Endothelial cell of umbilical vein (primary cell): ENCODE measurements at regions not wholly inside any gene's neighbourhood (a gene's known extent, or its start where the extent isn't known, plus 50 kb on each side); places are given as distances from the start of the nearest gene placed in this dataset.

Source experiments
- BruUV-seq: library from RNA; stranded (reverse); fragments of 400-500 nt; replicated peaks from 2 replicates; lab custom pipeline; 2021; lab: Mats Ljungman, UMichigan
- CTCF ChIA-PET: fragments of 300-600, 350-600 bp; sonication (Branson Sonifier 250); formaldehyde crosslinking; loops from one replicate; lab custom pipeline; 2021; ENCODE audit warnings: antibody characterized with exemption, inconsistent platforms; lab: Charles Lee
- POLR2A ChIA-PET: fragments of 300-600, 350-600 bp; sonication (Branson Sonifier 250); formaldehyde crosslinking; loops from one replicate; lab custom pipeline; 2021; ENCODE audit warnings: antibody characterized with exemption, inconsistent platforms; lab: Charles Lee
- DNase-seq: peaks from one replicate; pipeline ENCODE4 v3.0.0-alpha.2; 2011; ENCODE audit warnings: low read depth, low spot score
- FAIRE-seq: peaks from 2 replicates; lab custom pipeline; 2011; peaks lifted over from hg19 to GRCh38; lab: Jason Lieb, UNC
- H2AFZ ChIP-seq: 2 replicates; pipeline ENCODE4 v1.6.0; 2012; ENCODE audit warnings: low read depth, low read length, control low read depth, inconsistent platforms
- H3K27ac ChIP-seq: 2 replicates; pipeline ENCODE4 v1.5.1; 2011; ENCODE audit warnings: low read depth, mild to moderate bottlenecking, control low read depth, low read length, moderate library complexity; ENCODE audit not compliant: insufficient read depth
- H3K27me3 ChIP-seq, 2 experiments: 2 replicates each; pipeline versions ENCODE4 v1.6.0 to v1.6.1; 2011; ENCODE audit warnings: low read length in 2 of 2, mixed read lengths in 1 of 2; ENCODE audit not compliant: control insufficient read depth in 2 of 2, insufficient read depth in 2 of 2
- H3K36me3 ChIP-seq, 2 experiments: 2 replicates in 1 of 2; 3 replicates in 1 of 2; pipeline ENCODE4 v1.5.1; 2011; ENCODE audit warnings: low read length in 2 of 2, mild to moderate bottlenecking in 1 of 2, moderate library complexity in 1 of 2; ENCODE audit not compliant: control insufficient read depth in 2 of 2, insufficient read depth in 2 of 2; ENCODE audit errors: extremely low read depth in 1 of 2
- H3K4me1 ChIP-seq: 3 replicates; pipeline ENCODE4 v1.5.1; 2011; ENCODE audit warnings: mild to moderate bottlenecking, low read length; ENCODE audit not compliant: control insufficient read depth, insufficient read depth; ENCODE audit errors: extremely low read depth
- H3K4me2 ChIP-seq: 2 replicates; pipeline ENCODE4 v1.6.1; 2011; ENCODE audit warnings: low read length, control low read depth, mixed read lengths; ENCODE audit not compliant: insufficient read depth
- H3K4me3 ChIP-seq, 3 experiments: fragments of 200-600 bp in 1 of 3; sonication (generic), shearing (Covaris generic) in 1 of 3; replicated peaks in 1 of 3; 2 replicates each; pipeline ENCODE4 v1.5.1; 2011 to 2016; ENCODE audit warnings: control low read depth in 3 of 3, low read length in 3 of 3, mild to moderate bottlenecking in 2 of 3, inconsistent platforms in 1 of 3, low read depth in 1 of 3, moderate library complexity in 1 of 3; ENCODE audit not compliant: insufficient read depth in 1 of 3
- H3K79me2 ChIP-seq: 2 replicates; pipeline ENCODE4 v1.6.0; 2012; ENCODE audit warnings: low read length, inconsistent platforms; ENCODE audit not compliant: control insufficient read depth, insufficient read depth
- H3K9ac ChIP-seq: replicated peaks from 2 replicates; pipeline ENCODE3; 2011; ENCODE audit warnings: low read length, control low read depth; ENCODE audit not compliant: insufficient read depth; ENCODE audit errors: extremely low read depth
- H3K9me1 ChIP-seq: replicated peaks from 3 replicates; pipeline ENCODE4 v1.6.0; 2011; ENCODE audit warnings: mild to moderate bottlenecking, low read length; ENCODE audit not compliant: control insufficient read depth, insufficient read depth; ENCODE audit errors: extremely low read depth
- H3K9me3 ChIP-seq: replicated peaks from 2 replicates; pipeline ENCODE4 v1.5.1; 2012; ENCODE audit warnings: low read length, inconsistent platforms; ENCODE audit not compliant: control insufficient read depth, insufficient read depth
- H4K20me1 ChIP-seq: replicated peaks from 2 replicates; pipeline ENCODE3; 2011; ENCODE audit warnings: mild to moderate bottlenecking, low read length; ENCODE audit not compliant: control insufficient read depth, insufficient read depth; ENCODE audit errors: extremely low read depth
- EZH2 ChIP-seq: IDR thresholded peaks from 2 replicates; pipeline ENCODE4 v1.6.1; 2012; ENCODE audit warnings: borderline replicate concordance, low read depth, mild to moderate bottlenecking, moderate library complexity, low read length, inconsistent platforms; ENCODE audit not compliant: severe bottlenecking
- FOS ChIP-seq: IDR thresholded peaks from 2 replicates; pipeline ENCODE4 v1.6.1; 2011; ENCODE audit warnings: mild to moderate bottlenecking, low read length, moderate library complexity, borderline replicate concordance; ENCODE audit not compliant: insufficient read depth
- GATA2 ChIP-seq: IDR thresholded peaks from 2 replicates; pipeline ENCODE4 v1.7.0; 2011; ENCODE audit warnings: low read depth, mild to moderate bottlenecking, moderate library complexity, mixed read lengths, low read length; ENCODE audit not compliant: insufficient read length, insufficient read depth
- JUN ChIP-seq: IDR thresholded peaks from 2 replicates; pipeline ENCODE4 v1.6.1; 2011; ENCODE audit warnings: borderline replicate concordance, low read depth; ENCODE audit not compliant: insufficient read length, insufficient read depth
- MYC ChIP-seq: IDR thresholded peaks from one replicate; pipeline ENCODE4 v1.6.1; 2011; ENCODE audit warnings: mild to moderate bottlenecking, low read depth, low read length
- POLR2A ChIP-seq: IDR thresholded peaks from 2 replicates; pipeline ENCODE4 v1.6.1; 2012; ENCODE audit warnings: low read depth, mild to moderate bottlenecking, control low read depth, low read length
- POLR2AphosphoS5 ChIP-seq: IDR thresholded peaks from 2 replicates; pipeline ENCODE4 v1.6.1; 2012; ENCODE audit warnings: low read depth, mild to moderate bottlenecking, control low read depth, low read length, moderate library complexity; ENCODE audit not compliant: insufficient read depth
- dilution Hi-C: fragments of 300-500 bp; cut with MboI; formaldehyde crosslinking; loops from one replicate; pipeline ENCODE4 v1.15.0; 2019; ENCODE audit warnings: low sequenced_read_pairs; ENCODE audit not compliant: extremely low pct_ligation_motif_present
- intact Hi-C: fragments of 100-400 bp; cut with micrococcal nuclease; formaldehyde crosslinking; loops from one replicate; pipeline ENCODE4 v1.10.0; 2022
- TF ChIP-seq, protein P1 (sequence below), 2 donors: IDR thresholded peaks; 1 replicate in 1 of 2; 2 replicates in 1 of 2; pipeline ENCODE4 v1.5.1; 2011; ENCODE audit warnings: low read length in 2 of 2, mild to moderate bottlenecking in 2 of 2, moderate library complexity in 2 of 2, control low read depth in 1 of 2, inconsistent platforms in 1 of 2, low read depth in 1 of 2; ENCODE audit not compliant: insufficient read depth in 1 of 2; ENCODE audit errors: extremely low read depth in 1 of 2
- TF ChIP-seq, protein P2 (sequence below): IDR thresholded peaks from 2 replicates; pipeline ENCODE4 v1.6.1; 2011; ENCODE audit not compliant: insufficient read depth, insufficient read length

DNA sequence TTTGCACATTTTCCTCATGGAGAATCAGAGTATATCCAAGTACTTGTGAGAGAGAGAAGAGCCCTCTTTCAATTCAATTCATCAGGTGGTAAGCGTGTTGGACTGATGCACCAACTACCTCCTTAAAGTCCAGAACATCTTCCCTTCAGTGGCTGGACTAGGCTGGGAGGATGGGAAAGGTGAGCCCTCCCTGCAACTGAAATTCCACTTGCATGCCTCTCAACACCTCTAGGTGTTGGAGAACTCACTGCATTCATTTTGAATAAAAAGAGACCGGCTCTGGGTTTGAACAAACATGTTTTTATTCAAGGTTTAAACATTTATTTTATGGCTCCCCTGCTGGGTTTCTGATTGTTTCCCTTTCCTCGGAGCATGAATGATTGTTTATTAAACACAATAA lies 573.5 kb downstream of the CCSER2 start:
- intact Hi-C loops (no loop called here), dilution Hi-C loops (no loop called here)
- Histone ChIP-seq H3K79me2 (no peaks in the 10 kb centered on the region), H3K9me3 (no peaks in the 10 kb centered on the region), H3K27me3 (no peaks in the 10 kb centered on the region), H3K4me1 (no peaks in the 10 kb centered on the region), H4K20me1 (no peaks in the 10 kb centered on the region), H3K4me2 (no peak overlapping the region), H3K9ac (no peak overlapping the region), H3K36me3 (no peaks in the 10 kb centered on the region), H3K9me1 (no peaks in the 10 kb centered on the region), H2AFZ (no peak overlapping the region), H3K4me3 (no peak overlapping the region), H3K27ac (no peak overlapping the region)
- TF ChIP-seq, protein P1, sequence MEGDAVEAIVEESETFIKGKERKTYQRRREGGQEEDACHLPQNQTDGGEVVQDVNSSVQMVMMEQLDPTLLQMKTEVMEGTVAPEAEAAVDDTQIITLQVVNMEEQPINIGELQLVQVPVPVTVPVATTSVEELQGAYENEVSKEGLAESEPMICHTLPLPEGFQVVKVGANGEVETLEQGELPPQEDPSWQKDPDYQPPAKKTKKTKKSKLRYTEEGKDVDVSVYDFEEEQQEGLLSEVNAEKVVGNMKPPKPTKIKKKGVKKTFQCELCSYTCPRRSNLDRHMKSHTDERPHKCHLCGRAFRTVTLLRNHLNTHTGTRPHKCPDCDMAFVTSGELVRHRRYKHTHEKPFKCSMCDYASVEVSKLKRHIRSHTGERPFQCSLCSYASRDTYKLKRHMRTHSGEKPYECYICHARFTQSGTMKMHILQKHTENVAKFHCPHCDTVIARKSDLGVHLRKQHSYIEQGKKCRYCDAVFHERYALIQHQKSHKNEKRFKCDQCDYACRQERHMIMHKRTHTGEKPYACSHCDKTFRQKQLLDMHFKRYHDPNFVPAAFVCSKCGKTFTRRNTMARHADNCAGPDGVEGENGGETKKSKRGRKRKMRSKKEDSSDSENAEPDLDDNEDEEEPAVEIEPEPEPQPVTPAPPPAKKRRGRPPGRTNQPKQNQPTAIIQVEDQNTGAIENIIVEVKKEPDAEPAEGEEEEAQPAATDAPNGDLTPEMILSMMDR (IDR thresholded peaks at IDR 0.05; ENCODE audit: extremely low read depth in 1 of 2, insufficient read depth in 1 of 2, low read depth in 1 of 2, low read length in 2 of 2): no peak
- no peak for TF ChIP-seq POLR2A
- TF ChIP-seq GATA2: no peak
- no peak for TF ChIP-seq JUN
- no peak for TF ChIP-seq MYC
- TF ChIP-seq, protein P2, sequence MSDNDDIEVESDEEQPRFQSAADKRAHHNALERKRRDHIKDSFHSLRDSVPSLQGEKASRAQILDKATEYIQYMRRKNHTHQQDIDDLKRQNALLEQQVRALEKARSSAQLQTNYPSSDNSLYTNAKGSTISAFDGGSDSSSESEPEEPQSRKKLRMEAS: no peak
- TF ChIP-seq EZH2: no peak
- no peak for TF ChIP-seq FOS
- TF ChIP-seq POLR2AphosphoS5: no peak
- DNase-seq: no peak
- no TSS peak for BruUV-seq
- POLR2A ChIA-PET: no interaction called here
- CTCF ChIA-PET: no interaction called here
- FAIRE-seq: no peak
